Smooth muscle cell (in vitro differentiated cells): ENCODE measurements at regions not wholly inside any gene's neighbourhood (a gene's known extent, or its start where the extent isn't known, plus 50 kb on each side); places are given as distances from the start of the nearest gene placed in this dataset.

Experiments used
- DNase-seq: peaks from one replicate; lab custom pipeline; 2025; ENCODE audit not compliant: unreplicated experiment; lab: John Stamatoyannopoulos, UW
- H2AFZ ChIP-seq: fragments of 200-600 bp; sonication (generic); 2 replicates; pipeline ENCODE4 v1.6.0; 2016; ENCODE audit warnings: antibody characterized with exemption, low read depth, mild to moderate bottlenecking
- H3F3A ChIP-seq: fragments of 200-600 bp; sonication (generic); 2 replicates; pipeline ENCODE4 v1.6.0; 2017; ENCODE audit warnings: antibody characterized with exemption, low read depth
- H3K27ac ChIP-seq: fragments of 200-600 bp; sonication (generic); 2 replicates; pipeline ENCODE4 v1.5.1; 2016; ENCODE audit warnings: low read depth, mild to moderate bottlenecking
- H3K27me3 ChIP-seq: fragments of 200-600 bp; sonication (generic); 2 replicates; pipeline ENCODE4 v1.6.1; 2016; ENCODE audit warnings: low read depth, mild to moderate bottlenecking
- H3K36me3 ChIP-seq: fragments of 200-600 bp; sonication (generic); 2 replicates; pipeline ENCODE4 v1.5.1; 2016; ENCODE audit warnings: low read depth
- H3K4me1 ChIP-seq: fragments of 200-600 bp; sonication (generic); 2 replicates; pipeline ENCODE4 v1.5.1; 2016; ENCODE audit warnings: low read depth
- H3K4me2 ChIP-seq: fragments of 200-600 bp; sonication (generic); 2 replicates; pipeline ENCODE4 v1.6.0; 2016; ENCODE audit warnings: mild to moderate bottlenecking
- H3K4me3 ChIP-seq: fragments of 200-600 bp; sonication (generic); 2 replicates; pipeline ENCODE4 v1.5.1; 2016; ENCODE audit warnings: mild to moderate bottlenecking
- H3K79me2 ChIP-seq: fragments of 200-600 bp; sonication (generic); 2 replicates; pipeline ENCODE4 v1.6.0; 2016; ENCODE audit warnings: low read depth, mild to moderate bottlenecking
- H3K9ac ChIP-seq: fragments of 200-600 bp; sonication (generic); 2 replicates; pipeline ENCODE4 v1.6.0; 2016; ENCODE audit warnings: low read depth
- H3K9me3 ChIP-seq: fragments of 200-600 bp; sonication (generic); replicated peaks from 2 replicates; pipeline ENCODE4 v1.5.1; 2016; ENCODE audit warnings: low read depth
- H4K20me1 ChIP-seq: fragments of 200-600 bp; sonication (generic); 2 replicates; pipeline ENCODE4 v1.6.0; 2016; ENCODE audit warnings: low read depth
- CTCF ChIP-seq: fragments of 200-600 bp; sonication (generic); IDR thresholded peaks from 2 replicates; pipeline ENCODE4 v1.5.1; 2017; ENCODE audit warnings: borderline replicate concordance, mild to moderate bottlenecking, antibody characterized with exemption; ENCODE audit not compliant: insufficient read depth, poor library complexity, severe bottlenecking
- WGBS: methylation state at CpG from one replicate; pipeline ENCODE4 v1.1.7; 2016; ENCODE audit warnings: low lambda C conversion rate; 5-methylcytosine and 5-hydroxymethylcytosine counted together

- H3K79me2 ChIP-seq: no peaks in the 10 kb centered on the region
- no peak overlapping the region for H3K4me3 ChIP-seq
- no peaks in the 10 kb centered on the region for H4K20me1 ChIP-seq
- H3K36me3 ChIP-seq: no peaks in the 10 kb centered on the region
- no peak overlapping the region for H3K4me2 ChIP-seq
- DNase-seq: no peak
- H3K9me3 ChIP-seq: peaks cover 13% of the 10 kb centered on the region
- no peaks in the 10 kb centered on the region for H3F3A ChIP-seq
- no peak for TF ChIP-seq CTCF
- H3K27me3 ChIP-seq: no peaks in the 10 kb centered on the region
- WGBS: 83% methylated on average over 2 of the region's 2 CpGs
- H3K4me1 ChIP-seq: no peaks in the 10 kb centered on the region
- no peak overlapping the region for H2AFZ ChIP-seq
- H3K9ac ChIP-seq: no peak overlapping the region
- H3K27ac ChIP-seq: no peak overlapping the region
Observed at GRCh38 chr19:28537079-28537478, 675.9 kb downstream of the UQCRFS1 start.

DNA sequence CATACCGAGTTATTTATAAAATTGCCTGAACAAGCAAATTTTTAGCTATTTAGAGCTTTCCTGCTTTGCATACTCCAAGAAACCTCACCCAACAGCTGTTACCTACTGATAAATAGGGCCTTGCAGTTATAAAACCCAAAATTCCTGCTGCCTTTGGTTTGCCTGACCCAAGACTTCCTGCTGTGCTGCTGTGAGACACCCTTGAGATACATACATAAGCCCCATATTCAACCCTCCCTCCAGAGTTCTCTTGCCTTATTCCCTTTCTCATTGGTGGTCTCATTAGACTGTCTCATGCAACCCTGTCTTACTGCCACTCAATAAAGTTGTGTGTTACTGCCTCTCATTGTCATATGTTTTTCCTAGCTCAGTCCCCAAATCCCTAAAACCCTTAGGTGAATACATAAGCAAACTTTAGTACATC, 677.6 kb downstream of the UQCRFS1 start:
- no peak overlapping the region for H3K27ac ChIP-seq
- no peak for TF ChIP-seq CTCF
- H2AFZ ChIP-seq: no peak overlapping the region
- no peak overlapping the region for H3K4me2 ChIP-seq
- WGBS: 75% methylated on average over 1 of the region's 1 CpG
- no peaks in the 10 kb centered on the region for H3K4me1 ChIP-seq
- no peak for DNase-seq
- H3K9ac ChIP-seq: no peak overlapping the region
- no peaks in the 10 kb centered on the region for H4K20me1 ChIP-seq
- no peak overlapping the region for H3K4me3 ChIP-seq
- no peaks in the 10 kb centered on the region for H3K36me3 ChIP-seq
- H3K79me2 ChIP-seq: no peaks in the 10 kb centered on the region
- peaks cover 13% of the 10 kb centered on the region for H3K9me3 ChIP-seq
- no peaks in the 10 kb centered on the region for H3K27me3 ChIP-seq
- H3F3A ChIP-seq: no peaks in the 10 kb centered on the region

DNA sequence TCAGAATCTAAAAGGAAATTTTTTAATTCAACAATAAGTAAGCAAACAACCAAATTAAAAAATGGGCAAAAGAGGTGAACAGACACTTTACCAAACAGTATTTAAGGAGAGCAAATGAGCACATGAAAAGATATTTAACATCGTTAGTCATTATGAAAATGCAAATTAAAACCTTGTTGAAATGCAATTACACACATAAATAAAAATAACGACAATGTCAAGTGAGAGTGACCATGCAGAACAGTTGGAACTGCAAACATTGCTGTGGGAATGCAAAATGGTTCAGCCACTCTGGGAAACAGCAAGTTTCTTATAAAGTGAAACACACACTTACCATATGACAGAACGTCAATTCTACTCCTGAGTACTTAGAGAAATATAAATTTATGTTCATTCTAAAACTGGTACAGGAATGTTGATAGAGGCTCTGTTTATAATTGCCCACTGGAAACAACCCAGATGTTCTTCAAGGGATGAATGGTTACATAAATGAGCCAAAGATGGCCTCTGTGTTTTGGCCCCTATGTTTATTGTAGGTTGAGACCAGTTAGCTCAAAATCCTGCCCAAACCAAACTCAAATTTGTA, 678.1 kb downstream of the UQCRFS1 start:
- WGBS: 74% methylated on average over 3 of the region's 3 CpGs
- no peaks in the 10 kb centered on the region for H3F3A ChIP-seq
- H3K9ac ChIP-seq: no peak overlapping the region

More for the DNA sequence above, 678.1 kb downstream of the UQCRFS1 start:
- DNase-seq: no peak
- no peak for TF ChIP-seq CTCF
- Histone ChIP-seq H3K4me2 (no peak overlapping the region), H3K36me3 (no peaks in the 10 kb centered on the region), H3K27me3 (no peaks in the 10 kb centered on the region), H3K9me3 (peaks cover 13% of the 10 kb centered on the region), H3K79me2 (no peaks in the 10 kb centered on the region), H3K4me1 (no peaks in the 10 kb centered on the region), H2AFZ (no peak overlapping the region), H4K20me1 (no peaks in the 10 kb centered on the region), H3K27ac (no peak overlapping the region), H3K4me3 (no peak overlapping the region)
